Activated CD8-positive, alpha-beta T cell treated with anti-CD3 and anti-CD28 coated beads, Interleukin-2, amount 10 ng/mL, durations not matched to agents 7 days and 5 days (primary cell): ENCODE measurements at regions not wholly inside any gene's neighbourhood (a gene's known extent, or its start where the extent isn't known, plus 50 kb on each side); places are given as distances from the start of the nearest gene placed in this dataset.

ENCODE experiments used
- ATAC-seq: fragments of 150-1000 bp; cut with Tn5 transposase; one replicate; pipeline ENCODE4 v1.10.0; 2021; ENCODE audit warnings: moderate library complexity
- CTCF ChIA-PET: fragments of 350-600 bp; sonication (Branson Sonifier 250); formaldehyde crosslinking; loops from one replicate; lab custom pipeline; 2021; ENCODE audit warnings: antibody characterized with exemption; lab: Charles Lee
- POLR2A ChIA-PET: fragments of 350-600 bp; sonication (Branson Sonifier 250); formaldehyde crosslinking; loops from one replicate; lab custom pipeline; 2021; ENCODE audit warnings: antibody characterized with exemption; lab: Charles Lee
- DNase-seq: peaks from one replicate; pipeline ENCODE4 v3.0.0-alpha.2; 2020
- H3K27ac Mint-ChIP-seq: one replicate; pipeline ENCODE4 v1.8.0; 2021; ENCODE audit warnings: mild to moderate bottlenecking, mixed read lengths
- H3K27me3 Mint-ChIP-seq: one replicate; pipeline ENCODE4 v1.8.0; 2021; ENCODE audit warnings: low read depth, mixed read lengths
- H3K36me3 Mint-ChIP-seq: one replicate; pipeline ENCODE4 v1.8.0; 2021; ENCODE audit warnings: low read depth, mixed read lengths
- H3K4me1 Mint-ChIP-seq: one replicate; pipeline ENCODE4 v1.8.0; 2021; ENCODE audit warnings: low read depth, mixed read lengths
- H3K4me3 Mint-ChIP-seq: one replicate; pipeline ENCODE4 v1.8.0; 2021; ENCODE audit warnings: mild to moderate bottlenecking, mixed read lengths
- H3K9me3 Mint-ChIP-seq: one replicate; pipeline ENCODE4 v1.8.0; 2022; ENCODE audit warnings: mixed read lengths; ENCODE audit not compliant: insufficient read depth

DNA sequence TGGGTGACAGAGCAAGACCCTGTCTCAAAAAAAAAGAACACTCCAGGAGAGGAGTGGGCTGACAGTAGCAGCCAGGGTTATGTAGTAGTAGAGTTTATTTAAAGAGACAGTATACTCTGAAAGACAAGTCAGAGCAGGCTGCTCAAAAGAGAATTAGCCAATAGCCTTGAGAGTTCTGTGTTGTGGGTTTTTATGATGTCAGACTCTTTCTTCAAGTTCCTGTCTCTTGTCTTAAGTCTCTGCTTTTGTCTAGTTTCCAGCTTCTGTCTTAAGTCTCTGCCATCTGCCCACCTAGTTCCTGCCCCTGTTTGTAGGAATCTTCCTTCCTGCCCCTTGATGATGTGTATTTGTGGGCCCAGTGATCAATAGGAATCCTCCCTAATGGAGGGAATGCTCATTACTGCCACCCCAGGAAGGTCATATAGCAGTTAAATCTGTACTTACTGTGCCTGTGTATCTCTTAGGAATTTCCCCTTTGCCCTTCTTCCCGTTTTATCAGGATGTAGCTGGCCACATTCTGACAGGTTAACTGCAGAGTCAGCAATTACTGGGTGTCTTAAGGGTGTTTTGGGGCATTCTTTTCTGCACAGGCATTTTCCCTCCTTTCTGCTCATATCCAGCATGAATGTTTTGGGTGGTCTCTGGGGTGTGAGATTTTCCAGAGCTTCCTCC lies 580.5 kb upstream of the SGCD start:
- CTCF ChIA-PET, result no interaction called here
- H3K36me3 Mint-ChIP-seq, result no peaks in the 10 kb centered on the region

GRCh38 chr5:155750101-155750500 lies 576.9 kb upstream of the SGCD start:
- ATAC-seq, result no peak
- no peaks in the 10 kb centered on the region for H3K4me1 Mint-ChIP-seq
- no peak overlapping the region for H3K27ac Mint-ChIP-seq
- H3K36me3 Mint-ChIP-seq, result no peaks in the 10 kb centered on the region
- H3K9me3 Mint-ChIP-seq, result no peaks in the 10 kb centered on the region
- POLR2A ChIA-PET, result no interaction called here
- CTCF ChIA-PET, result no interaction called here
- H3K4me3 Mint-ChIP-seq, result no peak overlapping the region
- no peaks in the 10 kb centered on the region for H3K27me3 Mint-ChIP-seq
- no peak for DNase-seq

More for the DNA sequence above, 580.5 kb upstream of the SGCD start:
- H3K4me1 Mint-ChIP-seq, result no peaks in the 10 kb centered on the region
- no peaks in the 10 kb centered on the region for H3K27me3 Mint-ChIP-seq
- no peak overlapping the region for H3K27ac Mint-ChIP-seq
- no peak for ATAC-seq
- H3K4me3 Mint-ChIP-seq, result no peak overlapping the region
- H3K9me3 Mint-ChIP-seq, result no peaks in the 10 kb centered on the region
- DNase-seq, result no peak
- POLR2A ChIA-PET, result no interaction called here

- no peak overlapping the region for H3K4me3 Mint-ChIP-seq
- ChIA-PET CTCF (no interaction called here), POLR2A (no interaction called here)
- H3K27me3 Mint-ChIP-seq, result no peaks in the 10 kb centered on the region
- H3K9me3 Mint-ChIP-seq, result no peaks in the 10 kb centered on the region
- DNase-seq (no peak), ATAC-seq (no peak)
- no peak overlapping the region for H3K27ac Mint-ChIP-seq
- H3K4me1 Mint-ChIP-seq, result no peaks in the 10 kb centered on the region
- no peaks in the 10 kb centered on the region for H3K36me3 Mint-ChIP-seq
These were observed 576.4 kb upstream of the SGCD start for GRCh38 chr5:155750571-155750970.

DNA sequence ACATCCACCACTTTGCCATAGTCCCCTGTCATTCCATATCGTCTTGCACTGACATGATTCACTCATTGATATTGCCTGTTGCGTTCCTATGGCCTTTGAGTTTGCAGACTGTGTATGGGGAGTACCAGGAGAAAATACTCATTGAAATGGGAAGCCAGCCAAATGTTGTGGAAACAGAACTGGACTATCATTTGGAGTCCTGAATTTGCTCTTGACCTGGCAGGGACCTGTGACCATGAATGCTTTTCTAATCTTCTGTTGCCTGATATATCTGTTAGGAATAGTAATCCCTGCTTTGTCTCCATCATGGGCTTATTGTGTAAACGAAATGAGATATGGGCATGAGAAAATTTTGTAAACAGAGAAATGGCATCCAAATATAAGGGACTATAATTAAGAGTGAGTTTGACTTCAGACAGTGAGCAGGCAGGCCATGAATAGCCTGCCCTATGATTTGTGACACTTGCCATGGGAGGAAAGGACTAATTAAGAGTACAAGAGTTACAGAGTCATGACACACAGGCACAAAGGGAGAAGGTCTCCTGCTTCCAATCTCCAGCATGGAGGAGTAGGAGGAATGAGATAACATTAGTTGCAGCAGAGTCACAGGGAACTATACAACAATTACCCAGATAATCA lies 572.9 kb upstream of the SGCD start:
- CTCF ChIA-PET, result no interaction called here

GRCh38 chr5:155759252-155759651 lies 567.7 kb upstream of the SGCD start:
- no peak for DNase-seq
- no peaks in the 10 kb centered on the region for H3K27me3 Mint-ChIP-seq
- peaks cover 11% of the 10 kb centered on the region for H3K9me3 Mint-ChIP-seq
- CTCF ChIA-PET, result no interaction called here
- POLR2A ChIA-PET, result no interaction called here
- H3K27ac Mint-ChIP-seq, result no peak overlapping the region
- no peak overlapping the region for H3K4me3 Mint-ChIP-seq
- H3K36me3 Mint-ChIP-seq, result peaks cover 1% of the 10 kb centered on the region
- H3K4me1 Mint-ChIP-seq, result no peaks in the 10 kb centered on the region
- ATAC-seq, result no peak

More for the DNA sequence above, 572.9 kb upstream of the SGCD start:
- POLR2A ChIA-PET, result no interaction called here
- DNase-seq (no peak), ATAC-seq (no peak)
- Mint-ChIP-seq H3K4me3 (no peak overlapping the region), H3K27ac (no peak overlapping the region), H3K36me3 (no peaks in the 10 kb centered on the region), H3K9me3 (no peaks in the 10 kb centered on the region), H3K4me1 (no peaks in the 10 kb centered on the region), H3K27me3 (no peaks in the 10 kb centered on the region)

DNA sequence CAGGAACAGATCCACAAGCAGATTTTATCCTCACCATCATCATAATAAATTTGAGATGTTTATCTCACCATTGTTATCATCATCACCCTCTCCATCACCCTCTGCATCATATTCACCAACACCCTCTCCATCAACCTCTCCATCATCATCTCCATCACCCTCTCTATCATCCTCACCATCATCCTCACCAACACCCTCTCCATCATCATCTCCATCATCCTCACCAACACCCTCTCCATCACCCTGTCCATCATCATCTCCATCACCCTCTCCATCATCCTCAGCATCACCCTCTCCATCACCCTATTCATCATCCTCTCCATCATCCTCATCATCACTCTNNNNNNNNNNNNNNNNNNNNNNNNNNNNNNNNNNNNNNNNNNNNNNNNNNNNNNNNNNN lies 567.0 kb upstream of the SGCD start:
- ChIA-PET POLR2A (no interaction called here), CTCF (no interaction called here)
- no peaks in the 10 kb centered on the region for H3K4me1 Mint-ChIP-seq
- H3K27me3 Mint-ChIP-seq, result no peaks in the 10 kb centered on the region
- H3K36me3 Mint-ChIP-seq, result peaks cover 1% of the 10 kb centered on the region
- DNase-seq, result no peak
- H3K27ac Mint-ChIP-seq, result no peak overlapping the region
- ATAC-seq, result no peak
- no peak overlapping the region for H3K4me3 Mint-ChIP-seq
- peaks cover 11% of the 10 kb centered on the region for H3K9me3 Mint-ChIP-seq

- no peak for ATAC-seq
- POLR2A ChIA-PET, result no interaction called here
These were observed 565.5 kb upstream of the SGCD start for GRCh38 chr5:155761502-155761901.

DNA sequence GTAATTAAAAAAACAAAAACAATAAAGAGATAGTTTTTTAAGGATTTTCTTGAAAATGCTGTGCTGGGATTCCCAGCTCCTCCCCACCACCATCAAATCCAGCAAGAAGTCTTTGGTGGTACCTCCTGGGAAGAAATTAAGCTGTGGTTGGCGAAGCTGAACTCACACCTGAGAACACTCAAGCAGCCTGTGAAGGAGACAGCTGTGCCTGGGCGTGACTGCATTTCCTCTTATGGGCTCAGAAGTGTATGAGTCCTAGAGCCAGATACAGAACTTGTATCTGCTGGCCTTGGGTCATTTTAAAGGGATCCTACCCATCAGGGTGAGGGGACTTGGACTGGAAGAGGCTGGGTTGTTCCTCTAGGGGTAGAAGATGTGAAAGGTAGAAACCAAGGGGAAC lies 561.2 kb upstream of the SGCD start:
- Mint-ChIP-seq H3K4me1 (no peaks in the 10 kb centered on the region), H3K4me3 (no peak overlapping the region), H3K36me3 (peaks cover 1% of the 10 kb centered on the region), H3K27ac (no peak overlapping the region), H3K27me3 (no peaks in the 10 kb centered on the region), H3K9me3 (peaks cover 4% of the 10 kb centered on the region)
- POLR2A ChIA-PET, result no interaction called here
- no peak for ATAC-seq
- DNase-seq, result no peak
- CTCF ChIA-PET, result no interaction called here

More at GRCh38 chr5:155761502-155761901, 565.5 kb upstream of the SGCD start:
- no peaks in the 10 kb centered on the region for H3K27me3 Mint-ChIP-seq
- H3K4me1 Mint-ChIP-seq, result no peaks in the 10 kb centered on the region
- no peak overlapping the region for H3K4me3 Mint-ChIP-seq
- peaks cover 11% of the 10 kb centered on the region for H3K9me3 Mint-ChIP-seq
- DNase-seq, result no peak
- CTCF ChIA-PET, result no interaction called here
- peaks cover 1% of the 10 kb centered on the region for H3K36me3 Mint-ChIP-seq
- no peak overlapping the region for H3K27ac Mint-ChIP-seq

GRCh38 chr5:155767470-155767869 lies 559.5 kb upstream of the SGCD start:
- H3K36me3 Mint-ChIP-seq, result no peaks in the 10 kb centered on the region
- H3K4me3 Mint-ChIP-seq, result no peak overlapping the region
- H3K9me3 Mint-ChIP-seq, result no peaks in the 10 kb centered on the region
- H3K27me3 Mint-ChIP-seq, result no peaks in the 10 kb centered on the region
- ATAC-seq (no peak), DNase-seq (no peak)
- ChIA-PET CTCF (no interaction called here), POLR2A (no interaction called here)
- no peak overlapping the region for H3K27ac Mint-ChIP-seq
- H3K4me1 Mint-ChIP-seq, result no peaks in the 10 kb centered on the region

DNA sequence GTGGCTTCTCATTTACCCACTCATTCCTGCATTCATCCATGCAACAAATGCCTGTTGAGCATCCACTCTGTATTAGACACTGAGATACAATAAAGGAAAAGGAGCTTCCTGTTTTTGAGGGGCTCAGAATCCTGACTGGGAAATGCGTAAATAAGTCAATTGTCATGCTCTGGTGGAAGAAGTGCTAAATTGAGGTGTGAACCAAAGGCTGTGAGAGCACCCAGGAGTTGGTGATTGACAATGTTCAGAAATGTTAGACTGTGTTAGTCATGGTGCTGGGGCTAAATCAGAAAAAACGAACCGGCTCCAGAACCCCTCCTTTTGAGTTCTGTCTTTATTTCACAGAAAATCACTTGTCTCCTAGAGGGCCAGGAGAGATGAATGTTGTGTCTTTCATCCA lies 558.6 kb upstream of the SGCD start:
- H3K4me1 Mint-ChIP-seq, result no peaks in the 10 kb centered on the region
- no peak for DNase-seq
- ChIA-PET CTCF (no interaction called here), POLR2A (no interaction called here)
- H3K27ac Mint-ChIP-seq, result no peak overlapping the region
- H3K9me3 Mint-ChIP-seq, result no peaks in the 10 kb centered on the region
- H3K4me3 Mint-ChIP-seq, result no peak overlapping the region
- no peak for ATAC-seq
- H3K36me3 Mint-ChIP-seq, result no peaks in the 10 kb centered on the region
- no peaks in the 10 kb centered on the region for H3K27me3 Mint-ChIP-seq

DNA sequence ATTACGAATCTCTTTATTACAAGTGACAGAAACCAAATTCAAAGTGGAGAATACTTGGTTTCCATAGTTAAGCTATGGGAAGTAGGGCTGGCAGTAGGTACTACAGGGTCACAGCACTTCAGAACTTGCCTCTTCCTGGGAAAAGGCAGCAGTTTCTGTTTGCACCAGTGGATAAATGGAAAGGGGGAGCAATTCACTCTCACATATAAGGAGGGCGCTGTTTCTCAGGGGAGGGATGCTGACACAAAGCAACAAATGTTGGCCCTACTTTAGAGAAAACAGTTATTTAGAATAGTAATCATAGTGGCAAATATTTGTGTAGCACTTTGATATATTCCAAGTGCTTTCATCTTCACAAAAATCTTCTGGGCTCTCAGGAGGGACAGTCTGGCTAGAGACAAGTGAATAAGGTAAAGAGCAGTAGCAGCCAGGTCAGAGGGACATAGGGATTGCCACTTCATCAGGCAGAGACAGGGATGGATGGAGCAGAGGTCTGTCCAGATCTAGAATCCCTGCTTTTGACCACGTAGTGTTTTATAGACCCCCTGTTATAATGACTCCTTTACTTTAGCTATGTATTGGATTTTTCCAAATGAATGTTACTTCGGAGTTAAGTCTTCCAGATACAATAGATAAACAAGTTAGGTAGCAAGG lies 554.8 kb upstream of the SGCD start:
- ATAC-seq (no peak), DNase-seq (no peak)
- Mint-ChIP-seq H3K9me3 (no peaks in the 10 kb centered on the region), H3K4me3 (no peak overlapping the region), H3K4me1 (peaks cover 2% of the 10 kb centered on the region), H3K27me3 (no peaks in the 10 kb centered on the region), H3K36me3 (no peaks in the 10 kb centered on the region), H3K27ac (no peak overlapping the region)
- ChIA-PET CTCF (no interaction called here), POLR2A (no interaction called here)

- no peak for DNase-seq
- POLR2A ChIA-PET, result no interaction called here
- Mint-ChIP-seq H3K4me3 (no peak overlapping the region), H3K27me3 (no peaks in the 10 kb centered on the region), H3K9me3 (no peaks in the 10 kb centered on the region), H3K36me3 (no peaks in the 10 kb centered on the region), H3K27ac (no peak overlapping the region), H3K4me1 (peaks cover 2% of the 10 kb centered on the region)
- no peak for ATAC-seq
- CTCF ChIA-PET, result no interaction called here
These were observed 553.3 kb upstream of the SGCD start for GRCh38 chr5:155773680-155774079.
